ENCODE measurements at regions not wholly inside any gene's neighbourhood (a gene's known extent, or its start where the extent isn't known, plus 50 kb on each side); places are given as distances from the start of the nearest gene placed in this dataset.
"Not testable (repeated sequence)": the region's sequence is repeated elsewhere in the genome, so short reads cannot be mapped to it uniquely, and the experiment has no call there.

GRCh38 chr10:44564790-44565189 is 179.9 kb upstream of the CXCL12 start:
- no peak for DNase-seq (ENCODE audit: low read depth in 3 of 3)

- DNase-seq (ENCODE audit: low read depth in 3 of 3) = no peak
Observed at GRCh38 chr10:44566786-44567185, 181.9 kb upstream of the CXCL12 start.

- DNase-seq (ENCODE audit: low read depth in 3 of 3) = no peak
Observed at GRCh38 chr10:44567471-44567870, 182.6 kb upstream of the CXCL12 start.

GRCh38 chr10:44569193-44570091 is 184.5 kb upstream of the CXCL12 start:
- DNase-seq (ENCODE audit: low read depth in 3 of 3) = no peak

GRCh38 chr10:44571701-44572100 is 186.8 kb upstream of the CXCL12 start:
- no peak for DNase-seq (ENCODE audit: low read depth in 3 of 3)

GRCh38 chr10:44572146-44572545 is 187.2 kb upstream of the CXCL12 start:
- no peak for DNase-seq (ENCODE audit: low read depth in 3 of 3)

- no peak for DNase-seq (ENCODE audit: low read depth in 3 of 3)
Observed at GRCh38 chr10:44573821-44574220, 188.9 kb upstream of the CXCL12 start.

- DNase-seq (ENCODE audit: low read depth in 3 of 3) = no peak
Observed at GRCh38 chr10:44574596-44575480, 189.9 kb upstream of the CXCL12 start.

- no peak for DNase-seq (ENCODE audit: low read depth in 3 of 3)
Observed at GRCh38 chr10:44575601-44576380, 190.9 kb upstream of the CXCL12 start.

- DNase-seq (ENCODE audit: low read depth in 3 of 3) = no peak
Observed at GRCh38 chr10:44576702-44577191, 191.8 kb upstream of the CXCL12 start.

- no peak for DNase-seq (ENCODE audit: low read depth in 3 of 3)
Observed at GRCh38 chr10:44577533-44577932, 192.6 kb upstream of the CXCL12 start.

- DNase-seq (ENCODE audit: low read depth in 3 of 3) = no peak
Observed at GRCh38 chr10:44578271-44578670, 193.4 kb upstream of the CXCL12 start.

- DNase-seq (ENCODE audit: low read depth in 3 of 3) = not testable (repeated sequence)
Observed at GRCh38 chr10:44578963-44579362, 194.1 kb upstream of the CXCL12 start.

GRCh38 chr10:44581996-44582395 is 197.1 kb upstream of the CXCL12 start:
- DNase-seq (ENCODE audit: low read depth in 3 of 3) = no peak

GRCh38 chr10:44587488-44588318 is 202.8 kb upstream of the CXCL12 start:
- DNase-seq (ENCODE audit: low read depth in 3 of 3) = no peak

- no peak for DNase-seq (ENCODE audit: low read depth in 3 of 3)
Observed at GRCh38 chr10:44589181-44589943, 204.5 kb upstream of the CXCL12 start.

GRCh38 chr10:44589944-44590449 is 205.1 kb upstream of the CXCL12 start:
- no peak for DNase-seq (ENCODE audit: low read depth in 3 of 3)

- DNase-seq (ENCODE audit: low read depth in 3 of 3) = no peak
Observed at GRCh38 chr10:44591911-44592310, 207.0 kb upstream of the CXCL12 start.

- DNase-seq (ENCODE audit: low read depth in 3 of 3) = no peak
Observed at GRCh38 chr10:44593952-44594351, 209.1 kb upstream of the CXCL12 start.

GRCh38 chr10:44607116-44607515 is 222.2 kb upstream of the CXCL12 start:
- no peak for DNase-seq (ENCODE audit: low read depth in 3 of 3)
